PC-3 (cell line): ENCODE measurements at regions not wholly inside any gene's neighbourhood (a gene's known extent, or its start where the extent isn't known, plus 50 kb on each side); places are given as distances from the start of the nearest gene placed in this dataset.

Source experiments
- ATAC-seq: fragments of 200-7000 bp; cut with Tn5 transposase; 2 replicates; pipeline ENCODE4 v1.9.1; 2020; ENCODE audit warnings: mild to moderate bottlenecking, moderate library complexity
- BruUV-seq: library from RNA; stranded (reverse); fragments of 400-500 nt; replicated peaks from 2 replicates; lab custom pipeline; 2021; lab: Mats Ljungman, UMichigan
- CTCF ChIA-PET: fragments of 300-600 bp; sonication (Branson Sonifier 250); formaldehyde crosslinking; loops from one replicate; lab custom pipeline; 2022; ENCODE audit warnings: antibody characterized with exemption; lab: Charles Lee
- POLR2A ChIA-PET: fragments of 300-600 bp; sonication (Branson Sonifier 250); formaldehyde crosslinking; loops from one replicate; lab custom pipeline; 2022; ENCODE audit warnings: antibody characterized with exemption; ENCODE audit not compliant: unreplicated experiment; lab: Charles Lee
- DNase-seq: peaks from one replicate; pipeline ENCODE4 v3.0.0-alpha.2; 2015
- H2AFZ ChIP-seq: fragments of 300-600 bp; sonication (generic); 2 replicates; pipeline ENCODE4 v1.6.0; 2016; ENCODE audit warnings: antibody characterized with exemption, low read length
- H3F3A ChIP-seq: fragments of 300-600 bp; sonication (generic); one replicate; pipeline ENCODE4 v1.6.0; 2017; ENCODE audit warnings: antibody characterized with exemption, low read length, control low read depth, mild to moderate bottlenecking; ENCODE audit not compliant: unreplicated experiment
- H3K27ac ChIP-seq: fragments of 300-600 bp; sonication (generic); 2 replicates; pipeline ENCODE4 v1.5.1; 2016; ENCODE audit warnings: mild to moderate bottlenecking, low read length
- H3K27me3 ChIP-seq: fragments of 300-600 bp; sonication (generic); 2 replicates; pipeline ENCODE4 v1.6.1; 2016; ENCODE audit warnings: low read length, mixed read lengths
- H3K36me3 ChIP-seq: fragments of 300-600 bp; sonication (generic); 2 replicates; pipeline ENCODE4 v1.6.1; 2016; ENCODE audit warnings: low read depth, mixed run types, low read length, mixed read lengths
- H3K4me1 ChIP-seq: fragments of 300-600 bp; sonication (generic); 2 replicates; pipeline ENCODE4 v1.5.1; 2016; ENCODE audit warnings: low read length; ENCODE audit not compliant: insufficient read depth
- H3K4me2 ChIP-seq: fragments of 300-600 bp; sonication (generic); 2 replicates; pipeline ENCODE4 v1.6.0; 2016; ENCODE audit warnings: low read length
- H3K4me3 ChIP-seq: fragments of 300-600 bp; sonication (generic); 2 replicates; pipeline ENCODE4 v1.5.1; 2016; ENCODE audit warnings: mild to moderate bottlenecking, low read length, mixed read lengths
- H3K79me2 ChIP-seq: fragments of 300-600 bp; sonication (generic); 2 replicates; pipeline ENCODE4 v1.6.1; 2017; ENCODE audit warnings: low read length, mixed read lengths
- H3K9ac ChIP-seq: fragments of 300-600 bp; sonication (generic); 2 replicates; pipeline ENCODE4 v1.6.0; 2016; ENCODE audit warnings: mild to moderate bottlenecking, low read length
- H3K9me2 ChIP-seq: fragments of 300-600 bp; sonication (generic); replicated peaks from 2 replicates; pipeline ENCODE4 v1.6.1; 2016; ENCODE audit warnings: mixed run types, low read length, mixed read lengths
- H3K9me3 ChIP-seq: fragments of 300-600 bp; sonication (generic); 2 replicates; pipeline ENCODE4 v1.6.1; 2016; ENCODE audit warnings: low read length, mixed read lengths
- H4K20me1 ChIP-seq: fragments of 300-600 bp; sonication (generic); 2 replicates; pipeline ENCODE4 v1.6.1; 2016; ENCODE audit warnings: low read length, mixed read lengths
- CTCF ChIP-seq: fragments of 300-600 bp; sonication (generic); conservative IDR thresholded peaks from 2 replicates; pipeline ENCODE4 v1.5.1; 2017; ENCODE audit warnings: antibody characterized with exemption, low read depth, mild to moderate bottlenecking, low read length
- EZH2 ChIP-seq: fragments of 300-600 bp; sonication (generic); IDR thresholded peaks from one replicate; pipeline ENCODE4 v1.6.1; 2017; ENCODE audit warnings: antibody characterized with exemption, mild to moderate bottlenecking, low read length; ENCODE audit not compliant: unreplicated experiment
- EZH2phosphoT487 ChIP-seq: fragments of 300-600 bp; sonication (generic); IDR thresholded peaks from 2 replicates; pipeline ENCODE4 v1.6.1; 2018; ENCODE audit warnings: mild to moderate bottlenecking, antibody characterized with exemption, low read length, borderline replicate concordance
- intact Hi-C: fragments of 100-400 bp; cut with micrococcal nuclease; formaldehyde crosslinking; loops from 2 replicates; pipeline ENCODE4 v1.9.0; 2023

DNA sequence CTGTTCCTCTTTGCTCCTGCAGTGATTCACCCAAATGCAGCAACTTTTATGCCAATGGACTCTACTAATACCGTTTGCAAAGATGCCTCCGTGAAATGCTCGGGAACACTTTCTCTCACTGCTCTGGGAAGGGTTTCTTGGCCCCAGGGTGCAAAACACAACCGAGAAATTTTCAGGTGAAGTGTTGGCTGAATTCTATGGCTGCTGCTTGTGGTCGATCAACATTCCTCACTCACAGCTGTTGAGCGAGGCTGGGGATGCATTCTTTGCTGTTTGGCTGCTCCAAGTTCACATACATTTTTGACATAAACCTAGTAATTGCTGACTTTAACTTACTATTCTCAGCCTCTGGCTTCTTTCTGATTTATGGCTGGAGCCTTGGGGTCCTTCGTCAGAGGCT, 342.0 kb upstream of the CHD6 start:
- Histone ChIP-seq H3K27ac (no peak overlapping the region), H2AFZ (no peak overlapping the region), H3K9ac (no peak overlapping the region), H3K9me3 (peaks cover 3% of the 10 kb centered on the region), H3K4me1 (no peaks in the 10 kb centered on the region), H3K27me3 (no peaks in the 10 kb centered on the region), H3K36me3 (no peaks in the 10 kb centered on the region), H4K20me1 (no peaks in the 10 kb centered on the region), H3K79me2 (no peaks in the 10 kb centered on the region), H3K4me2 (no peak overlapping the region), H3F3A (no peaks in the 10 kb centered on the region), H3K4me3 (no peak overlapping the region), H3K9me2 (no peaks in the 10 kb centered on the region)
- BruUV-seq, result no TSS peak
- ChIA-PET POLR2A (no interaction called here), CTCF (no interaction called here)
- no peak for TF ChIP-seq CTCF
- TF ChIP-seq EZH2phosphoT487, result no peak
- no peak for TF ChIP-seq EZH2
- ATAC-seq (no peak), DNase-seq (no peak)
- intact Hi-C loops, result no loop called here

GRCh38 chr20:41958391-41958790, 340.2 kb upstream of the CHD6 start:
- POLR2A ChIA-PET, result no interaction called here
- no TSS peak for BruUV-seq
- intact Hi-C loops, result loop anchor here (5.0 kb wide), 1 partner anchor 1449 kb away; no protein-coding TSS in a partner anchor
- no peak overlapping the region for H3K4me3 ChIP-seq
- H3K9me2 ChIP-seq, result no peaks in the 10 kb centered on the region
- ATAC-seq, result no peak
- no peaks in the 10 kb centered on the region for H3F3A ChIP-seq
- CTCF ChIA-PET, result interaction anchor here (0.5 kb wide), 1 partner anchor 858 kb away, joined by 3 read pairs; no protein-coding TSS in a partner anchor
- H2AFZ ChIP-seq, result no peak overlapping the region
- no peak for DNase-seq
- H3K4me2 ChIP-seq, result no peak overlapping the region
- H3K27me3 ChIP-seq, result no peaks in the 10 kb centered on the region
- no peaks in the 10 kb centered on the region for H4K20me1 ChIP-seq
- no peaks in the 10 kb centered on the region for H3K4me1 ChIP-seq
- H3K79me2 ChIP-seq, result no peaks in the 10 kb centered on the region
- H3K36me3 ChIP-seq, result no peaks in the 10 kb centered on the region
- H3K27ac ChIP-seq, result no peak overlapping the region
- peaks cover 3% of the 10 kb centered on the region; the same call in 1 of the 2 replicates for H3K9me3 ChIP-seq
- no peak overlapping the region for H3K9ac ChIP-seq
- TF ChIP-seq CTCF (no peak), EZH2 (no peak), EZH2phosphoT487 (no peak)

- H3K27me3 ChIP-seq, result no peaks in the 10 kb centered on the region
- H3K36me3 ChIP-seq, result no peaks in the 10 kb centered on the region
- no peak for ATAC-seq
- DNase-seq, result peak; percentile 28
- H3K9me3 ChIP-seq, result peaks cover 14% of the 10 kb centered on the region; the same call in 1 of the 2 replicates
- CTCF ChIA-PET, result no interaction called here
- no peak overlapping the region for H3K9ac ChIP-seq
- no peaks in the 10 kb centered on the region for H3K4me1 ChIP-seq
- H3K4me3 ChIP-seq, result no peak overlapping the region
- H2AFZ ChIP-seq, result no peak overlapping the region
- BruUV-seq, result no TSS peak
- no peaks in the 10 kb centered on the region for H3K9me2 ChIP-seq
- H3F3A ChIP-seq, result no peaks in the 10 kb centered on the region
- POLR2A ChIA-PET, result no interaction called here
- H3K27ac ChIP-seq, result no peak overlapping the region
- H4K20me1 ChIP-seq, result no peaks in the 10 kb centered on the region
- no peak overlapping the region for H3K4me2 ChIP-seq
- H3K79me2 ChIP-seq, result no peaks in the 10 kb centered on the region
- intact Hi-C loops, result loop anchor here (5.0 kb wide), 1 partner anchor 1451 kb away; no protein-coding TSS in a partner anchor
- TF ChIP-seq CTCF, result peak; percentile 61
- no peak for TF ChIP-seq EZH2
Measured at GRCh38 chr20:41956338-41957074, 338.3 kb upstream of the CHD6 start.
